ENCODE measurements at regions not wholly inside any gene's neighbourhood (a gene's known extent, or its start where the extent isn't known, plus 50 kb on each side); places are given as distances from the start of the nearest gene placed in this dataset.
"Not testable (repeated sequence)": the region's sequence is repeated elsewhere in the genome, so short reads cannot be mapped to it uniquely, and the experiment has no call there.

DNA sequence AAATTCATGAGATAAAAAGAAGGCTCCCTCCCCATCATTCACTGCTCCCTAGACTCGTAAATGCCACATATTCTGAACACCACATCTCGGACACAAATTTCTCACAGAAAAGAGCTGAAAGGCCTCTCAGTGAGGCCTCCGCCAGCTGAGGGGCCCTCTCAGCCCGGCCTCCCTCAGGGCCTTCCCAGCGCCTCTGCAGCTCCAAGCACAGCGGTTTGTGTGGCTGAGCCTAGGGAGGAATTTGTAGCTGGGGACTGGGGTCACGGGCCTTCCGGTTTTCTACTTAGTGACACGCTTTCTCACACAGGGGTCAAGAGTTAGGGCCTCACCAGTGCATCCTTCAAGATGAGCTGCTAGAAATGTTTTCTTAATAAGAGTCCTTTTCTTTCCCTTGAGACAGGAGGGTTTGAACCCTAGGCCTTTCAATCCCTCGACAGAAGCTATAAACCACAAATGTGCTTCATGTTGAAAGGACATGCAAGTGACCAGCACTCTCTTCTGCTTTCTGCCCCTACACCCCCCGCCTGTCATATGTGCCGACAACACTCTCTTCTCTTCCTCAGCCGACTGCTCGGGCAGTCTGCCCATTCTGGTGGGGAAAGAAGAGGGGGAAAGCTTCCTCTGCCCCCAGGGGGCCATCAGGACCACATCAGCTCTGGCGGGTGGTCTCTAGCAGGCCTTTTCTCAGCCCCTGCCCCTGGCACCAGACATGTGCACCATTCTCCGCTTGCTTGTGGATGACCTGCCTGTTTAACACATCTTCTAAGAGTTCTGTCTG, 104.9 kb downstream of the CHIC2 start:
- DNase-seq = no peak

- DNase-seq = no peak
Measured at GRCh38 chr4:53956454-53956853, 108.0 kb downstream of the CHIC2 start.

DNA sequence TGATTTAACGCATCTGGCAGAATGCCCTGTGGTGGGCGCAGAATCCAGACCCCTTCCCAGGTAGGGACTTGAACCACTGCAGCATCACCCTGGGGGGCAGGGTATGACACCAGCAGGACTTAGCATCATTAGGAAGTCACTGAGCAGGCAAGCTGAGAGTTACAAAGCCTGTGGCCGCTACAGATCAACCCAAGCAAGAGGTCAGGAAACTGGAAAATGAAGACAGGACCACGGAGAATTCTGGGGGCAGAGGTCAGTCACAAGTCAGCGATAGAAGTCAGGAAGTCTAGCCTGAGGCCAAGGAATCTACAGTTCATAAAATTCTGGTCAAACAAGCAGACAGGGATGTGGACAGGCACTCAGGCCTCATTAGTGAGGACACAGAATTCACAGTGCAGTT, 108.4 kb downstream of the CHIC2 start:
- no peak for DNase-seq

DNA sequence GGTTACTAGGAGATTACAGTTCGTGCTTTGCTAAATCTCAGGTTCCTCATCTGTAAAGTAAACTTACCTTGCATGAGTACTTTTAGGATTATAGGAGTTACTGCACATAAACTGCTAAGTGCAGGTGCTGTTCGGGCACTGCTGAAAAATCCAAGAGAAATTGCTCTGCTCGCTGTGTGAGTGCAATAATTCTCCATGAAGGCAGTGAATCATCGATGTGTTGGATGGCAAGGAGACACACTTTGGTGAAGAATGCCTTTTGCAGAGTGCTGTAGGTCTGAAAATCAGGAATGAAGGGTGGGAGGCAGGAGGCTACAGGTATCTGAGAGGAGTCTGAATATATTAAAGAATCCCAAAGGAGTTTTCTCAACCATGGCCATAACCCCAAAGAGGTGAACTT, 113.0 kb downstream of the CHIC2 start:
- no peak for DNase-seq

DNA sequence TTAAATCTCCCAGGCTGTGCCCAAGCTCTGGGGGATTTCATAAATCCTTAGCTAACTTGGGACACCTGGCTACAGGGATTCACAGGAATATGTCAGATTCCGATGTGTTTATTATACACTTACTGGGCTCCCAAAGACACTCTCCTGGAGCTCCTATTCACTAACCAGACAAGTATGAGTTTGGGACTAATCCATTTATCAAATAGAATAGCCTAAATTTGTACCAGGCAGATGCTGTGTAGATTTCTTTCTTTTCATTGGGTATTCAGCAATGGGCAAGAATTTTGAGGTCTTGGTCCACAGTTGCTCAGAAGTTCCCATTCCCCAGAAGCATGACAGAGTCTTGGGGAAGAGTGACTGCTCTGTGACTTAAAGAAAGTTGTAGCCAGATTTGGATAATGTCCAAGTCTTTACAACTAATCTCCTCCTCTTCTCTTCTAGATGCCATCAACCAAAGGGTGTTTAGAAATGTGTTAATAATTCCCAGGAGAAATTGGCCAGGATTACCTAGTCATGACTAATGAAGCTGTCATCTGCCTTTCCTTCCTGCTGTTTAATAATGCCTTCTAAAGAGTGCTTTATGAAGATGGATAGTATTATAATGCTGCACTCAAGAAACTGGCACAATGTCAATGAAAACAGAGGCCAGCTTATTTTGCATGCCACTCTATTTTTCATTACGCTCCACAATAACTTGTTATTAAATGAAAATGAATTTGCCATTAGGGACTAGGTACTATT, 120.9 kb downstream of the CHIC2 start:
- DNase-seq = no peak

GRCh38 chr4:53942712-53943111, 121.7 kb downstream of the CHIC2 start:
- no peak for DNase-seq

GRCh38 chr4:53941331-53941730, 123.1 kb downstream of the CHIC2 start:
- no peak for DNase-seq

- not testable (repeated sequence) for DNase-seq
Measured at GRCh38 chr4:53939892-53940291, 124.5 kb downstream of the CHIC2 start.

DNA sequence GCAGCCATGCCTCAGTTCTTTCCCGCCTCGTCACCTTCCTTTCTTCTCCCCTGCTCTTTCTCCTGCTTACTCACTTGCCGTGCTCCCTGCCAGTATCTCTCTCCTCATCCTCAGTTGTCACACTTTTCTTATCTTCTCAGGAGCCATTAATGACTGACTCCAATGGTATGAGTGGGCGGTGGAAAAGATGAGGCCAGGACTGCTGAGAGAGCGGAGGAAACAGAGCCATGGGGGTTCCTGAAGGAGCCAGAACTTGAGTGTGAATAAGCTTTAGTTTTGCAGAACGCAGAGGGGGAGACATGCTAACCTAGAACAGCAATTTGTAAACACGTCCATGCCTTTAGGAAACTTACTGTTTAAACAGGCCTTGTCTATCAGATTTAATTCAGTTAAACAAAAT, 126.5 kb downstream of the CHIC2 start:
- DNase-seq = no peak

- DNase-seq = no peak
Measured at GRCh38 chr4:53937327-53937726, 127.1 kb downstream of the CHIC2 start.

DNA sequence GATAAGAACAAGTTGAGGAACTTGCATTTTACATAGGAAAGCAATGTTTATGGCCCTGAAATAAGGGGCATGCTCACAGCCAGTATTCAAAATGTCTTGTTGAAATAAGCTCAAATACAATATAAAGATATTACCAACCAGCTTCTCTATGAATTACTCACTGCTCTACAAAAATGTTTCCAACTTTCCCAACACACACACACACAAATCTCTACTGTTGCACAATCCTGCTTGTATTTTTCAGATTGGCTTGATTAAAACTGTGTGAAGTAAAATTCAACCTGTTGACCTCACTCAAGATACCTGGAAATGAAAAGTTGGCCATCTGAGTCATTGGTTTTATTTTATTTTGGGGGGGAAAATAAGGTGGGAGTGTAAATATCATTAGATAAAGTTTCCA, 128.6 kb downstream of the CHIC2 start:
- DNase-seq = no peak

GRCh38 chr4:53932796-53933610, 131.4 kb downstream of the CHIC2 start:
- no peak for DNase-seq

DNA sequence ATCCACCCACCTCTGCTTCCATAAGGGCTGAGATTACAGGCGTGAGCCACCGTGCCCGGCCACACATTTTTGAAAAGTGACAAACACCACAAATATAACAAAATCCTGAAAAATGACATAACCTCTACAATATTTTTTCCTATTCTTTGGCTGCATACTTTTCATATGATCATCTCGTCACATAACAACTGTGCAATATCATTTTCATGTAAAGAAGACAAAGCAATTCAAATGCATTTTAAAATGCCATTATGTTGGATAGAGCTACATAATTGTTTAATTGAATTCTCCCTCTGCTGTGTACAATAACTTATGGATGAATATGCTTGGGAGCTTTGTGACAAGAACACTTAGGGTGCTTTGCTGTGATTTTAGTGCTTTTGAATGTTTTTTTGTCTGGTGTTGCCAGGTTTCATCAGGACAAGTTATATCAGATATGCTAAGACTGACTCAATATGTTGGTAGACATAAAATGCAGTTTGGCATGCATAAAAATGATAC, 132.9 kb downstream of the CHIC2 start:
- DNase-seq = no peak

- peak in 1 of 2 experiments; percentile 2 for DNase-seq
Measured at GRCh38 chr4:53929955-53930798, 134.2 kb downstream of the CHIC2 start.

DNA sequence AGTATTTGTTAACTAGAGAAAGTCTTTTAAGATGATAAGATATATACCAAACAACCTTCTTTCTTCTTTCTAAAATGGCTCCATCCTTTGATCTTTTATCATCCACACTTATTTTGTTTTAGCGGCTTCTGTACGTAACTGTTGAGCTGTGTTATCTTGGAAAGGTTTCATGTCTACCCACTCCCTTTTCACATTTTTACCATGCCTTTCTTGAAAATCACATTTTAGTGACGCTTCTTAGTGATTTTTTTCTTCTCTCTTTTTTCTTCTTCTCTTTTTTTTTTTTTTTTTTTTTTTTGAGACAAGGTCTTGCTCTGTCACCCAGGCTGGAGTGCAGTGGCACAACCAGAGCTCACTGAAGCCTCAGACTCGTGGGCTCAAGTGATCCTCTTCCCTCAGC, 135.1 kb downstream of the CHIC2 start:
- no peak for DNase-seq

DNA sequence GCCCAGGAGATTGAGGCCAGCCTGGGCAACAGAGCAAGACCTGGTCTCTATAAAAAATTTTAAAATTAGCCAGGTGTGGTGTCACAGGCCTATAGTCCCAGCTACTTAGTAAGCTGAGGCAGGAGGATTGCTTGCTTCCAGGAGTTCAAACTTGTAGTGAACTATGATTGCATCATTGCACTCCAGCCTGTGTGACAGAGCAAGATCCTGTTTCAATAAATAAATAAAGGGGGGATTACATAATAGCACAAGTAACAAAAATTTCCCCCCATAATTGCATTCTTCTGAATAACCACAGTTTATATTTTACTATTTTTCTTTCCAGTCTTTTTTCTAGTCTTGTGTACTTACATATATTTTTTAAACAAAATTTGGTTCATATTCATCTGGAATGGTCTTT, 135.6 kb downstream of the CHIC2 start:
- DNase-seq = no peak

GRCh38 chr4:53925050-53925605, 139.3 kb downstream of the CHIC2 start:
- DNase-seq = no peak

GRCh38 chr4:53924333-53925049, 139.9 kb downstream of the CHIC2 start:
- DNase-seq = no peak

GRCh38 chr4:53923921-53924320, 140.5 kb downstream of the CHIC2 start:
- no peak for DNase-seq

DNA sequence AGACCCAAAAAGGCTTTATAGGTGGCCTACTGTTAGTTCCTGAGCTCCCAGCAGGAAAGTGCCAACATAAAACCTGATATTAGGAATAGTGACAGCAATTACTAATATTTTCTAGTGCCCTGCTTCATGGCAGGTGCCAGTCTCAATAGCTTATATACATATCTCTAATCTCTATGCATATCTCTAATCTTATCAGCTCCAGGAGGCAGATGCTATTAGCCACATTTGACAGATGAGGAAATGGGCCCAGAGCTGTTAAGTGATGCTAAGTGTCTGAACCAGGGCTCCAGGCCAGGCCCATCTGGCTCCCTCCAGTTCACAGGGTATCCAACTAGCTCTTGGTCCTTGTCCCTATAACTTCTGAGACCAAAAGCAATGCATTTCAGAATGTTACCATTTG, 142.5 kb downstream of the CHIC2 start:
- no peak for DNase-seq

GRCh38 chr4:53920883-53921282, 143.5 kb downstream of the CHIC2 start:
- no peak for DNase-seq
